ENCODE measurements at regions not wholly inside any gene's neighbourhood (a gene's known extent, or its start where the extent isn't known, plus 50 kb on each side); places are given as distances from the start of the nearest gene placed in this dataset.
"Not testable (repeated sequence)": the region's sequence is repeated elsewhere in the genome, so short reads cannot be mapped to it uniquely, and the experiment has no call there.

GRCh38 chr13:74743992-74744391 is 609.8 kb upstream of the KLF12 start:
- no peak for DNase-seq (ENCODE audit: low read depth in 2 of 2)

- DNase-seq (ENCODE audit: low read depth in 2 of 2): no peak
Observed at GRCh38 chr13:74741732-74742131, 607.5 kb upstream of the KLF12 start.

DNA sequence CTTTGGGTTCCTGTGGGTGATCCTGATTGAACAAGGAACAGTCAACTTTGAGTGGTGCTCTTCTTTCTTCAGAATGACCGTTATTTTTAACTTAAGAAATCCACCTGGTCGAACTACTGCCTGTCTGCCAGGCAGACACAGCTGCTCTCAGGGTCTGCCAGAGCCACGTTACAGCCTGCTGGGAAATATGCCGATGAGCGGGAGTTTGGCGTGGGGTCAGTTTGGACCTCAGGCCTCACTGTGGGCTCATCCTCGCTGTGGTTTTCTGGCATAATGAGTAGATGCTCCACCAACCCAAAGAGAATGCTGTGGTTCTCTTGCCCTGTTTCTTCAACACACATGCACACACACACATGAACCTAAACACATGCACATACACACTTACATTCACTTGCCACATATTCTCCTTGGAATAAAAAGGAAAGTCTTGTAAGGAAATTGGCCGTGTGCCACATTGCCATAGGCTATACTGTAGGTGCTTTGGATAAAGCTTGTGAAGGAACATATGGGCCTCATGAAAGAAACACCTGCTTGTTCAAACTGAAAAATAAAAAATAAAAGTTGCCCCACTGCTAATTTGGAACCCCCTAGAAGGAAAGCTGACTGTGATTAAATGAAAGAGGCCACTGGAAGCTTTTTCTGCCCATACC is 598.7 kb upstream of the KLF12 start:
- no peak for DNase-seq (ENCODE audit: low read depth in 2 of 2)

GRCh38 chr13:74731731-74732130 is 597.5 kb upstream of the KLF12 start:
- no peak for DNase-seq (ENCODE audit: low read depth in 2 of 2)

GRCh38 chr13:74730556-74731331 is 596.5 kb upstream of the KLF12 start:
- peak; percentile 64 to 96 for DNase-seq (ENCODE audit: low read depth in 2 of 2)

DNA sequence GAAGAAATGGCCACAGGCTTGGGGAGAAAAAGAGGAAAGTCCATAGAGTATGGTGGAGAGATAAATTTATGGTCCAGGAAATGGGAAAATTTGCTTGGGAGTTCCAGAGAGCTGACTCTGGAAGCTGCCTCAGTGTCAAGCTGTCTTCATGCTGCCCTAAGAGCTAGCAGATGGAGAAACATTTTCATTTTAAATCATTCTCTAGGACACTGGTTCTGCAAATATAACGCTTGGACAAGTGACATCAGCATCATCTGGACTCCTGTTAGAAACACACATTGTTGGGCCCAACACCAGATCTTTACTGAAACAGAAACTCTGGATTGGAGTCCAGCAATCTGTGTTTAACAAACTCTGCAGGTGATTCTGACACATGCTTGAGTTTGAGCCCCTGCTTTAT is 592.0 kb upstream of the KLF12 start:
- DNase-seq (ENCODE audit: low read depth in 2 of 2): no peak

- not testable (repeated sequence) for DNase-seq (ENCODE audit: low read depth in 2 of 2)
Observed at GRCh38 chr13:74718232-74718842, 584.1 kb upstream of the KLF12 start.

DNA sequence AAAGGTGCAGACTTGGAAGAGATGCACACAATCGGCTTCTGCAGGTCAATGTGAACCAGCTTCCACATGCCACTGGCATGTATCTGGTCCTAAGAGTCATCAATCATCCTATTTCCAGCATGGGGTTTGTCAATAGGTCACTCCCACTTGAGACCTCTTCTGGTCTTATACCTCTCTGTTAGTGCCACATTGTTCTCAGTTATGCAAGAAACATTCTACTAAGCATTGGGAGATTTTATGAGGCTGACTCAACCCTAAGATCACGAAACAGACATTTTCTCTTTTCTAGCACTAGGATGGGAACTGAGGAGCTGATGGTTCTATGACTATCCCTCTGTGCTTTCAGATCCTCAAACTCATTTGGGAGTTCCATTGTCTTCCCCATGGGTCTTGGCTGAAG is 581.5 kb upstream of the KLF12 start:
- no peak for DNase-seq (ENCODE audit: low read depth in 2 of 2)

DNA sequence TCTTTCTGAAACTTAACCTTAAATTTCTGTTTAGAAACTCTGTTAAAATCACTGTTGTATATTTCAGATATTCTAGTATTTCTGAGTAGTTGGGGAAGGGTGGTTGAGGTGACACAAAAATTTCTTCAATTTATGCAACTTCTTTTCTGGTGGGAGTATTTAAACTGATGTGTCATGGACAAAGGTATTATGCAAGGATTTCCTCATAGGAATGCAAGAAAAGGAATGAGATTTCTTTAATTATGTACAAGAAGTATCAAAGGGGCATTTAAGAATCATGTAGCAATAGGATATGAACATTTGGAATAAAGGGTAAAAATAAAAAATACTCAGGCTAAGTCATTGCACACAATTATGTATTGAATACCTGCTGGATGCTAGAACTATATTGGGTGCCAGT is 575.8 kb upstream of the KLF12 start:
- DNase-seq (ENCODE audit: low read depth in 2 of 2): no peak

GRCh38 chr13:74709226-74709625 is 575.0 kb upstream of the KLF12 start:
- DNase-seq (ENCODE audit: low read depth in 2 of 2): no peak

- no peak for DNase-seq (ENCODE audit: low read depth in 2 of 2)
Observed at GRCh38 chr13:74708629-74709028, 574.4 kb upstream of the KLF12 start.

- no peak for DNase-seq (ENCODE audit: low read depth in 2 of 2)
Observed at GRCh38 chr13:74707291-74707690, 573.1 kb upstream of the KLF12 start.

- no peak for DNase-seq (ENCODE audit: low read depth in 2 of 2)
Observed at GRCh38 chr13:74706801-74707200, 572.6 kb upstream of the KLF12 start.

GRCh38 chr13:74705438-74705837 is 571.2 kb upstream of the KLF12 start:
- DNase-seq (ENCODE audit: low read depth in 2 of 2): no peak

- DNase-seq (ENCODE audit: low read depth in 2 of 2): no peak
Observed at GRCh38 chr13:74703855-74704387, 569.7 kb upstream of the KLF12 start.

DNA sequence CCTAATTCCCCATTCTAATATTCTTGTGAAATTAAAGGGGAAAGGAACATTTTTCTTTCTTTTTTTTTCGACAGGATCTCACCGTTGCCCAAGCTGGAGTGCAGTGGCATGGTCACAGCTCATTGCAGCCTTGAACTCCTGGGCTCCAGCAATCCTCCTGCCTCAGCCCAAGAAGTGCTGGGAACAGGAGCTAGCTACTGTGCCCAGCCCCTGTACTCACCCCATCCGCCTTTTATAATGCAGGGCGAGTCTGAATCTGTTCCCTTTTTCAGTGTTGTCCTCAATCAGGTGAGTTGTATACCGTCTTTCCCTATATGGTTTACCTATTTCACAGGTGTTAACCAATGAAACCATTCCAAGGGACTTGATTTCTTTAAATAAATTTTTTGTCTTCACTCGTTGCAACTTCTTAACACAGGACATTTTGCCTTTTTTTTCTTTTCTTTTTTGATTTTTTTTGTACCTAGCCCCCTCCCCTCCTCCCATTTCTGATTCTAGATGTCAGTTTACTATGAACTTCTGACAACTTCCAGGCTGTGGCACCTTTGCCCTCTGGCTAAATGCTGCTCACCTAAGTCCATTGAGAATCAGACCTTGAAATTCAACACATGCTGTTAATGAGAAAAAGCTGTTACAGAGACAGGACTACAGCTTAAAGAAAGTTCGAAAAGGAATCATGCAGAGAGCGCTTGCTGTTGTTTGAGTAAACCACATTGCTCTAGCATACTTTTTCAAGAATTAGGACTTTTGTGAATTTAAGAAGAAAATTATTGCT is 562.1 kb upstream of the KLF12 start:
- no peak for DNase-seq (ENCODE audit: low read depth in 2 of 2)

DNA sequence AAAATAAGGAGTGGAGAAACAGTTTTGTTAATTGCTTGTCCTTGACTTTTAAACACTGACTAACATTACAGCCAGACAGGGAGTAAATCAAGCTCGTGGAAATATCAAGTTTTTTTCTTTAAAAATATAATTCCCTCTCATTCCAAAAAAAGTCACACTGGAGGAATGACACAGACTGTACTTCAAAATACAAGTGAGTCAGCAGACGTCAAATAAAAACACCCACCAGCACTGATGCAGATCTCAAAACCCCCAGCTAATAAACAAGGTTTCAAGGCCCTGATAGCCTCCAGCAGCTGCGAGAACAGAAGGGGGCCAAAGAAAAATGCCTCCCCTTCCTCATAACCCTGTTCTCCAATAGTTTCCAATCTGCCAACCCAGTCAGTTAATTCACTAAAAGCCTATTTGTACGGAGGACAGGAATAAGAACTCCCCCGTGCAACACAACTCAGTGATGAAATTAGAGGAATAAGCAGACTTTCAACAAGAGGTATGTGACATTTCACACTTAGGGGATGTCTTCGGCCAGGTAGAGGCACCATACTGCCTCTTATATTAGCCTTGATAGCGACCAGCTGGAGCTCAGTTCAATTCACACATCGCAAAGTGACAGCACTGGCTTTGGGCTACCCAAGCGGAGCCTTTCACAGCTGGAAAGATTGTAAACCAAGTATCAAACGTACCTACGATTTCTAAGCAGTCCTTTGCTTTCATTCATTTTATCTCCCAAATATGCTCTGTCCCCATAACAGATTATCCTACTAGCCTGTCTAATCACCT is 561.0 kb upstream of the KLF12 start:
- DNase-seq (ENCODE audit: low read depth in 2 of 2): no peak

DNA sequence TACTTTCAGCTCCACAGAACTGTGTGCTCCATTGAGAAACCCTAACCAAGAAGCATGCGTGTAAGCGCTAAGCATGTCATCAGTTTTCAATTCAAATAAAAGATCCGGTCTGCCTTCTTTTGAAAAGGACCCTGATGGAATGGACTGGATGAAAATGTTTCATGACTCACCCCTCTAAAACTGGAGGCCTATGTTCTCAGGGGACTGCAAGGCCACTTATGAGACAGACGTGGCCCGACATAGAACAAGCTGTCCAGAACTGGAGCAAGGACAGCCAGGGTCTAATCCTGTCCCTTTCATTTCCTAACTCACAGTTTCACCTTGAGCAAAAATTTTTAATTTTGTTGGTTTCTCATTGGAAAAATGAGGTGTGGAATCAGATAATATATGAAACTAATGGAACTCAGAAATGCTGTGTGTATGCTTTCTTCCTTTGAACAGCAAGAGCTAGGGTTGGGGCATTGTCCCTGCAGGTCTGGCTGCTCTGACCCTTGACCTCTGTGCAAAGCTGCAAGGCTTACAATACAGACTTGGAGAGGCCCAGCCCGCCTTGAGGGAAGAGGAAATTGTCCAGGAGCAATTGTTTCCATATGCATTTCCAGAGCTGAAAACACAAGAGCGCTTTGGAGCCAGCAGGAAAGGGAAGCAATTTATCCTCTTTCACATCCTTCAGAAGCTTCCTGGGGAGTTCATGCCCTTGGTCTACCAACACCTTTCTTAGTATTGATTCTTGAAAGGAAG is 553.4 kb upstream of the KLF12 start:
- DNase-seq (ENCODE audit: low read depth in 2 of 2): peak in 1 of 2 donors; percentile 65

- DNase-seq (ENCODE audit: low read depth in 2 of 2): peak in 1 of 2 donors; percentile 36
Observed at GRCh38 chr13:74683411-74683810, 549.2 kb upstream of the KLF12 start.

- no peak for DNase-seq (ENCODE audit: low read depth in 2 of 2)
Observed at GRCh38 chr13:74682746-74683145, 548.5 kb upstream of the KLF12 start.
